K562 (cell line): ENCODE measurements at regions not wholly inside any gene's neighbourhood (a gene's known extent, or its start where the extent isn't known, plus 50 kb on each side); places are given as distances from the start of the nearest gene placed in this dataset.

Source experiments
- HIVEP1 ChIP-seq: fragments of 250-450 bp; sonication (Bioruptor Pico); IDR thresholded peaks from 2 replicates; pipeline ENCODE4 v1.4.0; 2020; ENCODE audit warnings: mild to moderate bottlenecking
- ZNF589 ChIP-seq: fragments of 200-800 bp; sonication (Bioruptor generic); IDR thresholded peaks from 2 replicates; pipeline ENCODE4 v1.6.1; 2016; ENCODE audit warnings: low read depth, missing genetic modification characterization, missing compliant biosample characterization
- ZNF707 ChIP-seq: fragments of 250-450 bp; sonication (Bioruptor Pico); conservative IDR thresholded peaks from 2 replicates; pipeline ENCODE4 v1.8.0; 2022; ENCODE audit warnings: inconsistent platforms, mild to moderate bottlenecking, moderate library complexity
- TF ChIP-seq, protein P1 (sequence below), 2 experiments: fragments of 450-650 bp; formaldehyde crosslinking in 1 of 2; IDR thresholded peaks; 2 replicates each; pipeline versions ENCODE4 v1.4.0 to v1.6.1; 2014 to 2020; ENCODE audit warnings: mild to moderate bottlenecking in 2 of 2, borderline replicate concordance in 1 of 2, low read depth in 1 of 2

DNA sequence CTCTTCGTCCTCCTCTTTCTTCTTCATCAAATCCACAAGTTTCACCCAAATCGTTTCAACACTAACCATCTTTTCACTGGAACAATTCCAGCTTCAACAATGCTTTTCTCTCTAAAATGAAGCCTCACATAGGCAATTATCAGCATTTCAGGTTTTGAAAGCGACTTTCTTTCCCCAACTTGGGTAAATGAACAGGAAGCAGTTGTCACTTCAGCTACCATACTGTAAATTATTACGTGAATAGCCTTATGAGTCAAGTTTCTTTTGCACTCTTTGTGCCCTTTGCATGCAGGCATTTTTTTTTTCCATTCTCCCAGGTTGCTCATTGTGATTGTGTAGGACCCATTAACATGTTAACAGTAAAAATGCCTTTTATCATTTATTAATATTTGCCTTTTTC lies 121.7 kb upstream of the BTBD3 start (continued):
- TF ChIP-seq, protein P1, sequence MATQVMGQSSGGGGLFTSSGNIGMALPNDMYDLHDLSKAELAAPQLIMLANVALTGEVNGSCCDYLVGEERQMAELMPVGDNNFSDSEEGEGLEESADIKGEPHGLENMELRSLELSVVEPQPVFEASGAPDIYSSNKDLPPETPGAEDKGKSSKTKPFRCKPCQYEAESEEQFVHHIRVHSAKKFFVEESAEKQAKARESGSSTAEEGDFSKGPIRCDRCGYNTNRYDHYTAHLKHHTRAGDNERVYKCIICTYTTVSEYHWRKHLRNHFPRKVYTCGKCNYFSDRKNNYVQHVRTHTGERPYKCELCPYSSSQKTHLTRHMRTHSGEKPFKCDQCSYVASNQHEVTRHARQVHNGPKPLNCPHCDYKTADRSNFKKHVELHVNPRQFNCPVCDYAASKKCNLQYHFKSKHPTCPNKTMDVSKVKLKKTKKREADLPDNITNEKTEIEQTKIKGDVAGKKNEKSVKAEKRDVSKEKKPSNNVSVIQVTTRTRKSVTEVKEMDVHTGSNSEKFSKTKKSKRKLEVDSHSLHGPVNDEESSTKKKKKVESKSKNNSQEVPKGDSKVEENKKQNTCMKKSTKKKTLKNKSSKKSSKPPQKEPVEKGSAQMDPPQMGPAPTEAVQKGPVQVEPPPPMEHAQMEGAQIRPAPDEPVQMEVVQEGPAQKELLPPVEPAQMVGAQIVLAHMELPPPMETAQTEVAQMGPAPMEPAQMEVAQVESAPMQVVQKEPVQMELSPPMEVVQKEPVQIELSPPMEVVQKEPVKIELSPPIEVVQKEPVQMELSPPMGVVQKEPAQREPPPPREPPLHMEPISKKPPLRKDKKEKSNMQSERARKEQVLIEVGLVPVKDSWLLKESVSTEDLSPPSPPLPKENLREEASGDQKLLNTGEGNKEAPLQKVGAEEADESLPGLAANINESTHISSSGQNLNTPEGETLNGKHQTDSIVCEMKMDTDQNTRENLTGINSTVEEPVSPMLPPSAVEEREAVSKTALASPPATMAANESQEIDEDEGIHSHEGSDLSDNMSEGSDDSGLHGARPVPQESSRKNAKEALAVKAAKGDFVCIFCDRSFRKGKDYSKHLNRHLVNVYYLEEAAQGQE (IDR thresholded peaks at IDR 0.05; ENCODE audit: borderline replicate concordance) = no peak
- TF ChIP-seq, protein P1 (CRISPR knock-in tag; IDR thresholded peaks at IDR 0.05; ENCODE audit: low read depth) = no peak
- no peak for TF ChIP-seq HIVEP1 (CRISPR knock-in tag)
- TF ChIP-seq ZNF589 (CRISPR knock-in tag) = no peak
- no peak for TF ChIP-seq ZNF707 (CRISPR knock-in tag)
